GM19467 (cell line): ENCODE measurements at regions not wholly inside any gene's neighbourhood (a gene's known extent, or its start where the extent isn't known, plus 50 kb on each side); places are given as distances from the start of the nearest gene placed in this dataset.
"Not testable (repeated sequence)": the region's sequence is repeated elsewhere in the genome, so short reads cannot be mapped to it uniquely, and the experiment has no call there.

ENCODE experiments used
- ATAC-seq: cut with Tn5 transposase; IDR thresholded peaks from one replicate; pipeline ENCODE4 v1.9.1; 2021; ENCODE audit warnings: mild to moderate bottlenecking, moderate library complexity; ENCODE audit not compliant: unreplicated experiment

DNA sequence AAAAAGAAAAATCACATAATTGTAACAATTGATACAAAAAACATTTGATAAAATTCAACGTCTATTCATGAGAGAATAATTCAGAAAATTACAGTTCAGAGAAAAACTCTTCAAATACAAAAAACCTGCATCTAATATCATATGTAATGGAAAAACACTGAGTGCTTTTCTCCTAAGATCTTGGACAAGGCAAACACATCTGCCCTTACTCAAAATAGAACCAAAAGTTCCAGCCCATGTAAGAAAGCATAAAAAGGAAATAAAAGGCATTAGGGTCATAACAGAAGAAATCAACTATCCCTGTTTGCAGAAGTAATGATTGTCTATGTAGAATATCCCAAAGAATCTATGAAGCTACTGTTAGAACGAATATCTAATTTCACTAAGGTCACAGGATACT is 721.4 kb downstream of the RFPL4B start:
- no peak for ATAC-seq

DNA sequence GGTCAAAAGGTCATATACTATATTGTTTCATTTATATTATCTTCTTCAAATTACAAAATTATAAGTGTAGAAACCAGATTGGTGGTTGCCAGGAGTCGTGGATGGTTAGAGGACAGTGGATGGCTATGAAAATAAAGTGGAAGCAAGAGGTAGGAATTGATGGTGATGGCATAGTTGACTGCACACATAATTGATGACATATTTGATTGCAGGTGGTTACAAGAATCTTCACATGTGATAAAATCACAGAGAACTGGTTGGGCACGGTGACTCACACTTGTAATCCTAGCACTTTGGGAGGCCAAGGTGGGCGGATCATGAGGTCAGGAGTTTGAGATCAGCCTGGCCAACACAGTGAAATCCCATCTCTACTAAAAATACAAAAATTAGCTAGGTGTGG is 723.6 kb downstream of the RFPL4B start:
- not testable (repeated sequence) for ATAC-seq

DNA sequence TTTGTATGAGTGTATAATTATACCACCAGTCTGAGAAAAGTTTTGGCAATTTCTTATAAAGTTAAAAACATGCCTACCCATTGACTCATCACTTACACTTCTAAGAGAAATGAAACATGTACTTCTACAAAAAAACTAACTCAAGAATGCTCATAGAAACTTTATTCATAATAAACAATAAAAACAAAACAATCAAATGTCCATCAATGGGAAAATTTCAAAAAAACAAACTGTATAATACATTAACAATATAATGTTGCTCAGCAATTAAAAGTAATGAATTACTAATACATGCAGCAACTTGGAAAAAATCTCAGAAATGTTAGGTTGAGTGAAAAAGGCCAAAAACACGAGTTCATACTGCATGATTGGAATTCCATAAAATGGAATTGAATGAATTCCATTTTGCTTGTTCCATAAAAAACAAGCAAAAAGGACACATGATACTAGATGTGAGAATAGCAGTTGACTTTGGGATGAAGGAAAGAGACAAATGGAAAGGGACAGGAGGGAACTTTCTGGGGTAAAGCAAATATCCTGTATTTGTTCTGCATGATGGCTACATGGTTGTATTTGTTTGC is 726.6 kb downstream of the RFPL4B start:
- ATAC-seq: no peak

DNA sequence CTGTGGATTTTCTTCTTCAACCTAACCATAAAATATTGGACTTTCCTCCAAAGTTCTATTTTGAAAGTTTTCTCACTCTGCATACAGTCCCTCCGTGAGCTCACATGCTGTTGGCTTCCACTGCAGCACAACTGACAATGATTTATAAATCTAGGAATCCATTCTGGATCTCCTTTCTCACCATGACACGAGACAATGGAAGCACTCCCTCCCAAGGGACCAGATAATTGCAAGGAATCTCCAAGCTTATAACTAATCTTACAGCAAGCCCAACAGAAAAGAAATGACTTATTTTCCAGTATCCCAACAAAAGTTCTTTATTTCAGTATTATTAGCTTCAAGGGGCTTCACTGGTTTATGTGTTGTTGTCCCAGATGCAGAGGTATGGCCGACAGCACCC is 729.0 kb downstream of the RFPL4B start:
- no peak for ATAC-seq

DNA sequence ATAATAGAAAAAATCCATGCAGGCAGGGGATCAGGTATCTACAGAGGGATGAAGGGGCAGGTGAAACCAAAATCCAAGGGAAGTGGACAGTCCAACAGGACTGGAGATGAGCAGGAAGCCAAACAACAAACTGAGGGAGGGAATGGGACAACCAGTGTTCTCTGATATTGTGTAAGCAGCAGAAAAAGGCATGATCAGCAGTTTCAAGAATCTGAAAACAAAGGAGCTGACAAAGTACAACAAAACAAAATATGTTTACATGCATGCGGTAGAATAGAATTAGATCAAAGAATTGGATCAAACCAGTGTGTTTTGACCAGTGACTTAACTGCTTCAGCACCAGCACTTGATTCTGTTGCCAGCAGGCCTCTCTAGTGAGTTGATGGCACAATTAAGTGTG is 729.7 kb downstream of the RFPL4B start:
- ATAC-seq: no peak

DNA sequence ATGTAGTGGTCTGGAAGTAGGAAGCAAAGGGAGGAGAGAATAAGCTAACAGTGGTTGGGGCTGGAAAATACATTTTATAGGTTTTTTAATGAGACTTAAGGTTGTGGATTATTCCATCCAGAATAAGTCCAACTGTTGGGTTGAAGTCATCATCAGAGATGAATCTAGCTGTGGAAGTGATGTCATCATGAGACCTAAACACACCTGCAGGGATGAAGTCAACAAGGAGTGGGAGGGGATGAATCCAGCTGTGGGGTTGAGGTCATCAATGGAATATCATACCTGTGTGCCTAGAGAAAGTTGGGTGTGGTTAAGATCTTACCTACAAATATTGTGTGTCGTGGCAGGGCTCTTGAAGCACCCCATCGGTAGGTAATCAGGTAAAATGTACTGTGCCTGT is 730.7 kb downstream of the RFPL4B start:
- ATAC-seq: no peak

DNA sequence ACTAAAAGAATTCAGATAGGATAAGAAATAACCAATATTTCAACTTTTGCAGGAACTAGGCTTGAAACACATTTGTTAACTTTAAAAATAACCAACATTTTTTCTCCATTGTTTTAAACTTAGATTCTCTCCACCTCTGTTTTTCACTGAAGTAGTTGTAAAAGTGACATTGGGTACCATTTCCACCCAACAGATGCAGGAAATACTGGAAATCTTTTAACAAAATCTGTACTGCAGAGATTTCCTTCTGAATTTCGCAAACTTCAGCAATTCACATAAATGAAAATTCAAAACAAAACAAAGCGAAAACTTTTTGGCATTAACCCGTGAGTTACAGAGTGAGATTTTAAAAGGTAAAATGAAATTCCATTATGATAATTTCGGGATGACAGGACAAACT is 731.7 kb downstream of the RFPL4B start:
- ATAC-seq: no peak

DNA sequence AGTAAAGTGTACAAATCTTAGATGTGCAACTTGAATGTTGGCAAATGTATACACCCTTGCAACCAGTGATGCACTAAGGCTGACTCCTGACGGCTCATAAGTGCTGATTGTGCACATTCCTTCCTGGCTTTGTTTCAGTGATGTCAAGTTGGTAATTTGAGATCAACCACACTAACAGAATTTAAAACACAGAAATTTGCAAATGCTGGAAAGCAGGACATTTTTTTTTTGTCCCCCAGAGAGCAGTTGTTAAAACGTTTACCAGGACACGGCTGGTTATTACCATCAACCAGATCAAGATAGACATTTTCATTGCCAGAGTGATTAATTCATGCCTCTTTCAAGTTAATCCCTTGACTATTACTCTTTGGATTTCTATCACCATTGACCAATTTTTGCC is 735.6 kb downstream of the RFPL4B start:
- no peak for ATAC-seq

DNA sequence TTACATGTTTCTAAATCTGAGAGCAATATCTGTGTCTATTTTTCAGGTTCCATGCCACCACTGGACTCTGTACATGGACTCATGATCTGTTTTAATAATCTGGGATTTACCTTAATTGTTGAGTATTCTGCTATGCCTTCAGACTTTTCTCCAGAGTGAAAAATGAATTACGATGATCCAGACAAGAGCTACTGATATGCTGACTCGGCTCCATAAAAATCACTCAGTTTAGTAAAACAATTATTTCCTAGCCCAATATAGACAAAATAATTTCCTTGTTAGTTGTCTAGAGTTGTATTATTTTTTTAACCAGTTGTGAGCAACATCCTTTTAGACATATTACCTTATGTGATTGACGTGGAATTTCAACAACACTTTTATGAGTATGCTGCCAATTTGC is 736.8 kb downstream of the RFPL4B start:
- no peak for ATAC-seq

DNA sequence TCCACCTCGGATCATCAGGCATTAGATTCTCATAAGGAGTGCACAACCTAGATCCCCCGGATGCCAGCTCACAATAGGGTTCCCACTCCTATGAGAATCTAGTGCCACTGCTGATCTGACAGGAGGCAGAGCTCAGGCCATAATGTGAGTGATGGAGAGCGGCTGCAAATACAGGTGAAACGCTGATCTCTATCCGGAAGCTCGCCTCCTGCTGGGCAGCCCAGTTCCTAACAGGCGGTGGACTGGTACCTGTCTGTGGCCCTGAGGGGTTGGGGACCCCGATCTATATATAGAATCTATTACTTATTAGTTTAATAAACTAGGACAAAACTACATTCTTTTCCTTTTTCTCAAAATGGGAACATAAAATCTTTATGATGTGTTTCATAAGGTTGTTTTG is 741.9 kb downstream of the RFPL4B start:
- ATAC-seq: no peak

DNA sequence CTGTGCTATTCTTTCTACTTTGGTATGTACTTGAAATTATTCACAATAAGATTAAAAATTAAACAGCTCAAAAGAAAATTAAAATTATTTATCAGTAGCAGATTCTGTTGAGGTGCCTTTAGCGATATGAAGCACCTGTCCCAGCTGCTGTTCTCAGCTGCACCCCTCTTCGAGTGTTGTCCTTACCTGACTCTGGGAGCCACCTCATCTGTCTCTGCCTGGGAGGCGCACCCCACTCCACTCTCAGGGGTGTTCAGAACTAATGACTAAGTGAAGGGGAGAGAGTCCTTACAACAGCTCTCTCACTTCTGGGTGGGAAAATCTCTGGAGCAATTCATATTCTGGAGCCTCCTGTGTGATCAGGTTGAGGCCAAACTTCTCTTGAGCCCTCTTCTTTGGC is 745.7 kb downstream of the RFPL4B start:
- ATAC-seq: no peak

DNA sequence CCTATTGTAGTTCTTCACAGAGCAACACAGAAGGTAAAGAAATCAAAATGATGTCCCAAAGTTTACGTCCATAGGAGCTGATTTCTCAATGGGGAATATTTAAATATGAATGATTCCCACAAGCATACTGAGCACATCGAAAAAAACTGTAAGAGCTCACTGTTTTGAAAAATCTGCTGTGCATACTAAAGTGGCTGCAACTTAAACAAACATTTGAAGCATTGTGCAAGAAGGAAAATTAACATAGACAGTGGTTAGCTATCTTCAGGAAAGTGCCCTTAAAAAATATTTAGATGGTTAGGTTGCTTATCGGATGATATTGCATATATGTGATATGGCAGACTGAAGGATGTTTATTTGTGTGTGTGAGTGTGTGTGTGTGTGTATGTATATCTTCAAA is 747.6 kb downstream of the RFPL4B start:
- no peak for ATAC-seq

DNA sequence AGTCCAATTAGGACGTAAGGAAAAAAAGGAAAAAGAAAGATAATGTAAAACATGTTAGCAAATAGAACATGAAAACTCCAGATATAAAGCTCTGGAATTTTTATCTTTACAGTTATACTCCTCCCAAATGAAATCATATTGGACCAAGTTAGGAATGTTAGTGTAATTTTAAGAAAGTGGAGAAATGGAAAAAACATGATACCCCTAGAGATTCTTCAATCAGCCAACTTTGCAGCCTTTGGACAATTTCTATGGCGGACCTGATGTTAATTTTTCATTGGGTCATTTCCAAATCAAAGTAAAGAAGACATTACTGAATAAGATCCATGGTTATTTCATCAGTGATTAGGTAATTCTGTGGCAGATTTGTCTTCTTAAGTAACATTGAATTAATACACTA is 748.7 kb downstream of the RFPL4B start:
- no peak for ATAC-seq

DNA sequence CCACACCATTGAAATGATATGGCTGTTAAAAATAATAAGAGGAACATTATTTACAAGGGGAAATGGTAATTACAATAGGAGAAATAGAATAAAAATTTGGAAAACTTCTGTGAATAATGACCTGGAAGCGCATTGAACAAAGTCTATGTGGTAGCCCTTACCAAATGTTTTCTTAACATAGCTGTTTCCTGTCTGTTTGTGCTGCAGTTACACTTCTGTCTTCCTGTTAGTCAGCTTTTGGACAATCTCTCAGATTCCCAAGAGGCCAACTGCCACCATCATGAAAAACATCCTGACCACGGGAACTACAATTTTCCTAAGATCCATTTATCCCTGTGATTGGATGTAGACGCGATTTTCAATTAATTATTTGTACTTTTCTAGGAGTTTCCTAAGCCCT is 754.4 kb upstream of the MARCKS start:
- ATAC-seq: no peak

DNA sequence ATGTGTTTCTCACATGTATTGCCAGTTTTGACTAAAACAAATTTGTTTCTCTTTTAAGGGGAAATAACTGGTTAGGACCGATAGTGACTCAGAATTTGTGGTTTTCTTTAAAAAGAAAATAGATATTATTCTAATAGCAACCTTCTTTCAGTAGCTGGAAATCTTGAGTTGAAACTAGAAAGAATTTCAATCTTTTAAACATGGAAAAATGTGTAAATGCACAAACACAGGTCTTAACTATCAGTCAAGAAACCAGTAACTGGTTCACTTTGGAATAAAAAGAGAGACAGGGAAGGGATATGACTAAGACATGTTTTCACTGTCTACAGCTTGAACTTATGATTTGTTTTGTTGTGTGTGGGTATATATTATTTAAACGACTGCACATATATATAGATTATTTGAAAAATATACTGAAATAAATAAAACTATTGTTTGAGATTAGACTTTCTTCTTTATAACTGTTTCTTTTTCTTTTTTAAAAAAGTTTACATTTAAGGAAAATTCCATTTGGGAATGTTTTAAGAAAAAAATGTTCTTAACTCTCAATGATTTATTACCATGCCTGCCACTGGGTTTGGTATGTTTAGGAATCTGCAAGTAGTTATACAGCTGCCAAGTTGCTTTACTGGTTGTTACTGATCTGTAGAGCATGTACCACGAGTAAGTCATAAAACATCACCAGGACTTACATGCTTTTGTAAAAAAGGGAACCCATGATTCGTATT is 753.3 kb upstream of the MARCKS start:
- no peak for ATAC-seq

DNA sequence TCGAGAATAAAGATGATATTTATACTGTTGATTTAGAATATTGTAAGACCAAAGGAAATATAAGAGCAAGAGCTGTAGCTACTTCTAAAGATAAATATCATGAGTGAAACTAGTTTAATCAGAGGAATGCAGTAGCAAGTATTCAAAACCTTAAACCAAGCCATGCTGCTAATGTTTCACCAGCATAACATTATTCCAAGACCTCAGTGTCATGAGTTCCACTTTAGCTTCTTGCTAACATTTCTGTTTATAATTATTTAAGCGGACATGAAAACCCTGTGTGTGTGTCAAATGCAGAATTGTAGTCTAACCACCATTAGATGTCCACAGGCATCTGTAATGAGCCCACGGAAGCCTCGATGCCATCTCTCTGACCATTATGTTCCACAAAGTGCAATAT is 752.6 kb upstream of the MARCKS start:
- no peak for ATAC-seq

DNA sequence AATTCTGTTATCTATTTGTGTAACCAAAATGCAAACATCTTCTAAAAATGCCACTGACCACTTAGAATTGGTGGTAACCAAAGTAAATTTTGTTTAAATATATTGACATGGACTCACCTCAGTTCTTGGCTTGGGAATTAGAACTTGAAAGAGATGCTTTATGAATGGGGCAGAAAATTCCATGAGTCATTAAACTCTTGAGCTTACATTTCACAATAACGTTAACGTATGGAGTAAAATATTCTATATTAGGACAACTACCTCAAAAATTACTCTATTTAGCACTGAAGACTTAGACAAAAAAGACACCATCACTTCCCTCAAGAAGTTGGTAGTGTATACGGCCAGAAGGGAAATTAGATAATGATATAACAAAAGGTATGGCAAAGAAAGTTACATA is 752.2 kb upstream of the MARCKS start:
- ATAC-seq: no peak

DNA sequence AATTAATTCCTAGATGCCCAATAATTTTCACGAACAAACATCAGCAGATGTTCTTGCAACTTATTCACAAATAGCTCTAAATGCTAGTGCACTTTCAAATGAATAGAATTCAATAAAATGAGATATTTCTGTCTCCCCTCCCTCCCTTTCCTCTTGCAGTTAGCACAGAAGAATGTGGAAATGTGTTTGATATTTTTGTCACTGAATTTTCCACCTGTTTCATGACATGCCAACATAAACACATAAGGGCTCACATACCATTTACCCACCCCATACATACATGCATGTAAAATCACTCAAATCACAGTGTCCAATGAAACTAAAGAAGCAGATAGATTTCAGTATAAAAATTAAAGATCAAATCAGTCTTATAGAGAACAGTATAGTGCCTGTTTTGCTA is 746.9 kb upstream of the MARCKS start:
- no peak for ATAC-seq

DNA sequence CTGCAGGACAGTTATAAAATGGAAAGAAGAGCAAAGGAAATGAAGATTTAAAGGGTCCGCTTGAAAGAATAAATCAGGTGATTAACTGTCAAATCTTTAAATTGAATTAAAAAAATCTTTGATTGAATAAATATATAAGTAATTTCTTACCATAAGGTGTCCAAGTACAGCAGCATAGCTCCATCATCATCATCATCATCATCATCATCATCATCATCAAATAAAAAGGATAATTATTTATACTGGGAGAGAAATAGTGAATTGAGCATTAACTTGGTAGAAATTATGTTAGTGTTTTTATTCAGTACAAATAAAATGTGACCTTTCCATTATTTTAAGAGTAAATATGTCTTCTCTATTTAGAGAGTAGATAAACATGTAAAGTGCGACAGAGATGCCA is 745.6 kb upstream of the MARCKS start:
- no peak for ATAC-seq

DNA sequence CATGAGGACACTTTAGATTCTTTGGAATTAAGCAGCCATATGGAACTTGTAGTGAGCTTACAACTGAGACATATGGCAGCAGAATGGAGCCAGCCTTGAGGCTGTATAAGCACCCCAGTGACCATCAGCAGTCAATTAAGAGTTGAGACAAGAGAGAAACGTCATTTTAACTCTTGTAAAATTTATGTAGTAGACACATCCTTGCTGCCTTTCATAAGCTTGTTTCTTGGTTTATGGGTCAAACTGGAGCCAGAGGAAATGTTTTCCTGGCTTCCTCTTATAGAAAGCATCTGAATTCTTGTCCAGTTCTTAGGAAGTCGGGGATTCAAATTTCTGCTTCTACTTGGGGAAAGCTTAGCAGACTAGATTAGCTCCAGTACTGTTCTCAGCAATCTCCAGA is 745.1 kb upstream of the MARCKS start:
- ATAC-seq: no peak

DNA sequence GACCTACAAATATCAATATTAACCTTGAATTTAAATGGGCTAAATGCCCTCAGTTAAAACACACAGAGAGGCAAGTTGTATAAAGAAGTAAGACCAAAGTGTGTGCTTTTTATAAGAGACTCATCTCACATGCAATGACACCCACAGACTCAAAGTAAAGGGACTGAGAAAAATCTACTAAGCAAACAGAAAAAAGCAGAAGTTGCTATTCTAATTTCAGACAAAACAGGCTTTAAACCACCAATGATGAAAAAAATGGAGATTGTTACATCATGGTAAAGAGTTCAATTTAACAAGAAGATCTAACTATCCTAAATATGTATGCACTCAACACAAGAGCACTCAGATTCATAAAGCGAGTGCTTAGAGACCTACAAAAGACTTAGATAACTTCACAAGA is 741.9 kb upstream of the MARCKS start:
- no peak for ATAC-seq

DNA sequence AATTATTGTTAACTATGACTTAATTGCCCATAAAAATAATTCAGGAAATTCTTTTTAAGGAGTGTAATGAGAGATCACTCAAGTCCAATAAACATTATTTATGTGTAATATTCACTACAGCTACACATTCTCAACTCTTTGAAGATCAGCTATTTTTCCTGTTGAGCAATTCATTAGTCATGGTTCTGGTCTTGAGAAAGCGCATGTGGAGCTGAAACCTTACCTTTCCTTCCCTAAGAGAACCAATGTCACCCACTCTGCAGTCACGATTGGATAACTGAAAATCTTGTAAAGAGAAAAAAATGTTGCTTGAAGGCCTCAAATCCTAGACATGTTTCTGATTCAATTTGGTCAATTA is 736.9 kb upstream of the MARCKS start:
- ATAC-seq: no peak

DNA sequence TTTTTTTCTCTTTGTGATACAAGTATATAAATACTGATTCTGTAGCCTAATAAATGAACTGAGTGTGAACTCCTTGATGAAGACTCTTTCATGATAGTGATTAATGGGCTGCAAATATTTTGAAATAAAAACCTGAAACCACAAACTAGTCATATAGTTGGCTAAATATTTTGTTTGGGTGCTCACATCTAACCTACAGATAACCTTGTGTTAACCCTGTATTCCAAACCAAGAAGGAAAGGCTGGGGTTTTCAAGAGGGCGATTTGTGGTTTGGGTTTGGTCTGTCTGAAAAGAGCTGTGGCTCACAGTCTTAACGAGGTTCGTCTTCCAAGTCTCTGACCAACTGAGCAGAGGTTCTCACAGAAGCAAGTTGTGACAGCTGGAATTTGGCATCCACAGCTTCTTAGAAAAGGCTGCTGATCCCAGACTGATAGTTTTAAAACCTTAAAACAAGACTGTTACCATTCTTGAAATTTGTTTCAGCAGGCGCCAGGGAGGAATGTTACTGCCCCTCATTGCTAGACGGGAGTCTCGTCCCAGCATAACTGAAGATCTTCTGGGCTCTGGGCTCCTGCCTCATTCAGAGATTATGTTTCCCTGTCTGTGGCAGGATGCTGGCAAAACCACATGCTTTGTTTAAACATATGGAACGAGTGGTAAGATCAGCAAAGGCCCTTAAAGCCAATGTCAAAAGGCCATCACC is 736.4 kb upstream of the MARCKS start:
- ATAC-seq: no peak
